A549 (cell line): ENCODE measurements at regions not wholly inside any gene's neighbourhood (a gene's known extent, or its start where the extent isn't known, plus 50 kb on each side); places are given as distances from the start of the nearest gene placed in this dataset.
"Not testable (repeated sequence)": the region's sequence is repeated elsewhere in the genome, so short reads cannot be mapped to it uniquely, and the experiment has no call there.

Source experiments
- ATAC-seq, 2 experiments: fragments of 200-7000 bp in 1 of 2; fragments of >200 bp in 1 of 2; cut with Nextera tagmentation in 1 of 2; cut with Tn5 transposase in 1 of 2; 3 replicates each; pipeline versions ENCODE4 v1.8.0 to v1.9.1; 2018 to 2020; ENCODE audit warnings: mild to moderate bottlenecking in 1 of 2, moderate library complexity in 1 of 2
- CTCF ChIA-PET: fragments of 300-600 bp; sonication (Branson Sonifier 250); formaldehyde crosslinking; extraction: SDS; loops from one replicate; lab custom pipeline; 2021; ENCODE audit warnings: antibody characterized with exemption, inconsistent platforms; lab: Yijun Ruan, JAX
- POLR2A ChIA-PET: fragments of 350-600 bp; formaldehyde crosslinking; extraction: SDS; loops from one replicate; lab custom pipeline; 2021; ENCODE audit warnings: antibody characterized with exemption, inconsistent platforms; lab: Yijun Ruan, JAX
- DNase-seq, 2 experiments: peaks; one replicate each; pipeline versions ENCODE4 v3.0.0 to v3.0.0-alpha.2; 2011 to 2016; ENCODE audit warnings: low read depth in 1 of 2, low spot score in 1 of 2
- FAIRE-seq: peaks from 2 replicates; lab custom pipeline; 2011; peaks lifted over from hg19 to GRCh38; lab: Jason Lieb, UNC
- H3K27ac ChIP-seq, 2 experiments: fragments of >200 bp; sonication (Bioruptor Twin); formaldehyde crosslinking; 3 replicates each; pipeline ENCODE4 v1.5.1; 2016 to 2017
- H3K4me1 ChIP-seq: fragments of >200 bp; sonication (Bioruptor Twin); formaldehyde crosslinking; 3 replicates; pipeline ENCODE4 v1.6.1; 2016
- H3K4me2 ChIP-seq: fragments of >200 bp; sonication (Bioruptor Twin); formaldehyde crosslinking; 3 replicates; pipeline ENCODE4 v1.6.1; 2016
- H3K4me3 ChIP-seq: fragments of >200 bp; sonication (Bioruptor Twin); formaldehyde crosslinking; 3 replicates; pipeline ENCODE4 v1.5.1; 2016
- H3K9me3 ChIP-seq: fragments of >200 bp; sonication (Bioruptor Twin); formaldehyde crosslinking; 3 replicates; pipeline ENCODE4 v1.6.1; 2016
- BHLHE40 ChIP-seq: IDR thresholded peaks from 2 replicates; pipeline ENCODE4 v1.6.1; 2012; ENCODE audit warnings: low read depth, low read length, inconsistent platforms
- CBX2 ChIP-seq: fragments of 200-600 bp; sonication (generic); IDR thresholded peaks from 2 replicates; pipeline ENCODE4 v1.6.1; 2016; ENCODE audit warnings: low read depth, mild to moderate bottlenecking, borderline replicate concordance
- CEBPB ChIP-seq, 2 experiments: fragments of >200 bp in 1 of 2; sonication (Bioruptor Twin) in 1 of 2; formaldehyde crosslinking in 1 of 2; IDR thresholded peaks; 2 replicates each; pipeline ENCODE4 v1.6.1; 2012 to 2016
- CHD2 ChIP-seq: fragments of 150-350 bp; IDR thresholded peaks from 2 replicates; pipeline ENCODE4 v1.6.1; 2014; ENCODE audit warnings: low read length; ENCODE audit not compliant: partially characterized antibody
- EHMT2 ChIP-seq: fragments of 200-600 bp; sonication (generic); IDR thresholded peaks from 2 replicates; pipeline ENCODE4 v1.6.1; 2016; ENCODE audit warnings: antibody characterized with exemption, low read depth, mild to moderate bottlenecking, moderate library complexity
- EP300 ChIP-seq, 2 experiments: fragments of >200 bp; sonication (Bioruptor Twin); formaldehyde crosslinking; IDR thresholded peaks; 2 replicates in 1 of 2; 3 replicates in 1 of 2; pipeline ENCODE4 v1.6.1; 2016 to 2017
- ESRRA ChIP-seq: fragments of 150-350 bp; IDR thresholded peaks from 2 replicates; pipeline ENCODE4 v1.6.1; 2014; ENCODE audit warnings: mild to moderate bottlenecking, low read length, borderline replicate concordance
- FOXS1 ChIP-seq: fragments of 250-450 bp; sonication (Bioruptor Pico); IDR thresholded peaks from 2 replicates; pipeline ENCODE4 v1.5.0; 2020; ENCODE audit warnings: mild to moderate bottlenecking, moderate library complexity
- HOXA7 ChIP-seq: fragments of 250-450 bp; sonication (Bioruptor Pico); IDR thresholded peaks from 2 replicates; pipeline ENCODE4 v1.5.0; 2020; ENCODE audit warnings: mild to moderate bottlenecking, moderate library complexity
- HOXB5 ChIP-seq: fragments of 250-450 bp; sonication (Bioruptor Pico); IDR thresholded peaks from 2 replicates; pipeline ENCODE4 v1.5.0; 2020; ENCODE audit warnings: mild to moderate bottlenecking, moderate library complexity
- JUNB ChIP-seq: fragments of >200 bp; sonication (Bioruptor Twin); formaldehyde crosslinking; IDR thresholded peaks from 2 replicates; pipeline ENCODE4 v1.6.1; 2016
- KDM1A ChIP-seq: fragments of 200-600 bp; sonication (generic); IDR thresholded peaks from 2 replicates; pipeline ENCODE4 v1.6.1; 2016; ENCODE audit warnings: low read depth, mild to moderate bottlenecking
- KDM5A ChIP-seq: fragments of 200-600 bp; sonication (generic); IDR thresholded peaks from 2 replicates; pipeline ENCODE4 v1.6.1; 2016; ENCODE audit warnings: antibody characterized with exemption, mild to moderate bottlenecking
- MAFK ChIP-seq: fragments of 450-650 bp; IDR thresholded peaks from 2 replicates; pipeline ENCODE4 v1.6.1; 2014; ENCODE audit not compliant: partially characterized antibody
- MAZ ChIP-seq: fragments of 150-350 bp; IDR thresholded peaks from 2 replicates; pipeline ENCODE4 v1.6.1; 2014; ENCODE audit warnings: antibody characterized with exemption, low read depth, low read length, borderline replicate concordance
- NFE2L2 ChIP-seq: fragments of 150-350 bp; conservative IDR thresholded peaks from 2 replicates; pipeline ENCODE4 v1.6.1; 2014; ENCODE audit warnings: low read length
- RCOR1 ChIP-seq: fragments of 150-350 bp; IDR thresholded peaks from 2 replicates; pipeline ENCODE4 v1.6.1; 2014; ENCODE audit warnings: antibody characterized with exemption, low read length, low read depth
- RNF2 ChIP-seq: fragments of 200-600 bp; sonication (generic); IDR thresholded peaks from 2 replicates; pipeline ENCODE4 v1.6.1; 2016; ENCODE audit warnings: low read depth, mild to moderate bottlenecking, antibody characterized with exemption, moderate library complexity, borderline replicate concordance
- ZC3H11A ChIP-seq: fragments of 450-650 bp; IDR thresholded peaks from 2 replicates; pipeline ENCODE4 v1.6.1; 2014; ENCODE audit warnings: antibody characterized with exemption, mild to moderate bottlenecking
- WGBS: methylation state at CpG from one replicate; pipeline ENCODE4 v1.1.6; 2017; ENCODE audit errors: missing lambda C conversion rate; 5-methylcytosine and 5-hydroxymethylcytosine counted together
- TF ChIP-seq, protein P1 (sequence below): IDR thresholded peaks from 2 replicates; pipeline ENCODE4 v1.6.1; 2012; ENCODE audit warnings: low read depth, borderline replicate concordance
- TF ChIP-seq, protein P2 (sequence below): IDR thresholded peaks from 2 replicates; pipeline ENCODE4 v1.6.1; 2012

DNA sequence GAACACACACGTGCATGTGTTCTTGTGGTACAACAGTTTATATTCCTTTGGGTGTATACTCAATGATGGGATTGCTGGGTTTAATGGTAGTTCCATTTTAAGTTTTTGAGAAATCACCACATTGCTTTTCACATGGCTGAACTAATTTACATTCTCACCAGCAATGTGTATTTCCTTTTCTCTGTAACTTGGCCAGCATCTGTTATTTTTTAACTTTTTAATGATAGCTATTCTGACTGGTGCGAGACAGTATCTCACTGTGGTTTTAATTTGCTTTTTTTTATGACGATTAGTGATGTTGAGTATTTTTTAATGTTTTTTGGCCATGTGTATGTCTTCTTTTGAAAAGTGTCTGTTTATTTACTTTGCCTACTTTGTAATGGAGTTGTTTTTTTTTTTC lies 256.6 kb downstream of the ZWINT start:
- WGBS, result 13% methylated on average over 3 of the region's 3 CpGs
- Histone ChIP-seq H3K4me3 (no peak overlapping the region), H3K4me1 (no peaks in the 10 kb centered on the region), H3K27ac (no peak overlapping the region), H3K4me2 (no peak overlapping the region), H3K9me3 (no peaks in the 10 kb centered on the region; the same call in 2 of the 3 replicates)
- TF ChIP-seq KDM1A (no peak), BHLHE40 (no peak), FOXS1 (CRISPR knock-in tag) (no peak), ZC3H11A (no peak)
- ChIA-PET POLR2A (no interaction called here), CTCF (no interaction called here)
- FAIRE-seq, result no peak
- no peak for ATAC-seq
- DNase-seq, result no peak

DNA sequence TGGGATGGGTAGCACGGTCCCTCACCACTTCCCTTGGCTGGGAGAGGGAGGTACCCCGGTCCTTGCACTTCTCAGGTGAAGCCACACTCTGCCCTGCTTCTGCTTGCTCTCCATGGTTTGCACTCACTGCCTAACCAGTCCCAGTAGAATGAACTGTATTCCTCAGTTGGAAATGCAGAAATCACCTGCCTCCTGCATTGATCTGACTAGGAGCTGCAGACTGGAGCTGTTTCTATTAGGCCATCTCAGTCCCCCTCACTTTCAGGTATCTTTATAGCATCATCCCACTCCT lies 264.9 kb downstream of the ZWINT start:
- Histone ChIP-seq H3K27ac (no peak overlapping the region), H3K9me3 (no peaks in the 10 kb centered on the region), H3K4me3 (no peak overlapping the region), H3K4me1 (no peaks in the 10 kb centered on the region), H3K4me2 (no peak overlapping the region)
- no peak for DNase-seq
- no peak for ATAC-seq
- no peak for FAIRE-seq
- 20% methylated on average over 1 of the region's 2 CpGs for WGBS
- CTCF ChIA-PET, result no interaction called here
- TF ChIP-seq NFE2L2 (no peak), HOXA7 (CRISPR knock-in tag) (no peak)
- POLR2A ChIA-PET, result no interaction called here

DNA sequence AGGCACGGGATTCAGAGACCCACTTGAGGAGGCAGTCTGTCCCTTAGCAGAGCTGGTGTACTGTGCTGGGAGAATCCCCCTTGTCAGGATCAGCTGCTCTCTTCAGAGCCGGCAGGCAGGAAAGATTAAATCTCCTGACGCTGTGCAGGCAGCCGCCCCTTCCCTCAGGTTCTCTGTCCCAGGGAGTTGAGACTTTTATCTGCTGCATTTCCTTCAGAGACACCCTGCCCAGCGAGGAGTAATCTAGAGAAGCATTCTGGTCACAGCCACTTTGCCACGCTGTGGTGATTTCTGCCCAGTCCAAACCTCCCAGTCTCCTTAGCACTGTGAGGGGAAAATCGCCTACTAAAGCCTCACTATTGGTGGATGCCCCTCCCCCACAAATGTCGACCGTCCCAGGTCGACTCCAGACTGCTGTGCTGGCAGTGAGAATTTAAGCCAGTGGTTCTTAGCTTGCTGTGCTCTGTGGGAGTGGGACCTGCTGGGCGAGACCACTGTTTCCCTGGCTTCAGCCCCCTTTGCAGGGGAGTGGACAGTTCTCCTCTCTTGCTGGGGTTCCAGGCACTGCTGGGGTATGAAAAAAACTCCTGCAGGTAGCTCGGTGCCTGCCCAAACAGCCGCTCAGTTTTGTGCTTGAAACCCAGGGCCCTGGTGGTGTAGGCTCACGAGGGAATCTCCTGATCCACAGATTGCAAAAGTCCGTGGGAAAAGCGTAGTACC lies 265.4 kb downstream of the ZWINT start:
- Histone ChIP-seq H3K4me3 (no peak overlapping the region), H3K4me1 (no peaks in the 10 kb centered on the region), H3K4me2 (no peak overlapping the region), H3K9me3 (no peaks in the 10 kb centered on the region), H3K27ac (no peak overlapping the region)
- CTCF ChIA-PET, result no interaction called here
- ATAC-seq, result no peak
- TF ChIP-seq CHD2 (no peak), MAFK (no peak), BHLHE40 (no peak), KDM1A (no peak), RCOR1 (no peak), KDM5A (no peak), CEBPB (IDR thresholded peaks at IDR 0.05) (no peak), HOXB5 (no peak), JUNB (no peak), EHMT2 (no peak), CBX2 (no peak), ESRRA (no peak), RNF2 (no peak), EP300 (IDR thresholded peaks at IDR 0.05) (no peak), MAZ (no peak)
- TF ChIP-seq, protein P1, sequence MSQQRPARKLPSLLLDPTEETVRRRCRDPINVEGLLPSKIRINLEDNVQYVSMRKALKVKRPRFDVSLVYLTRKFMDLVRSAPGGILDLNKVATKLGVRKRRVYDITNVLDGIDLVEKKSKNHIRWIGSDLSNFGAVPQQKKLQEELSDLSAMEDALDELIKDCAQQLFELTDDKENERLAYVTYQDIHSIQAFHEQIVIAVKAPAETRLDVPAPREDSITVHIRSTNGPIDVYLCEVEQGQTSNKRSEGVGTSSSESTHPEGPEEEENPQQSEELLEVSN, result no peak
- TF ChIP-seq, protein P2, sequence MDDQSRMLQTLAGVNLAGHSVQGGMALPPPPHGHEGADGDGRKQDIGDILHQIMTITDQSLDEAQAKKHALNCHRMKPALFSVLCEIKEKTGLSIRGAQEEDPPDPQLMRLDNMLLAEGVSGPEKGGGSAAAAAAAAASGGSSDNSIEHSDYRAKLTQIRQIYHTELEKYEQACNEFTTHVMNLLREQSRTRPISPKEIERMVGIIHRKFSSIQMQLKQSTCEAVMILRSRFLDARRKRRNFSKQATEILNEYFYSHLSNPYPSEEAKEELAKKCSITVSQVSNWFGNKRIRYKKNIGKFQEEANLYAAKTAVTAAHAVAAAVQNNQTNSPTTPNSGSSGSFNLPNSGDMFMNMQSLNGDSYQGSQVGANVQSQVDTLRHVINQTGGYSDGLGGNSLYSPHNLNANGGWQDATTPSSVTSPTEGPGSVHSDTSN, result no peak
- 13% methylated on average over 11 of the region's 16 CpGs for WGBS
- FAIRE-seq, result no peak
- DNase-seq, result no peak
- POLR2A ChIA-PET, result no interaction called here

DNA sequence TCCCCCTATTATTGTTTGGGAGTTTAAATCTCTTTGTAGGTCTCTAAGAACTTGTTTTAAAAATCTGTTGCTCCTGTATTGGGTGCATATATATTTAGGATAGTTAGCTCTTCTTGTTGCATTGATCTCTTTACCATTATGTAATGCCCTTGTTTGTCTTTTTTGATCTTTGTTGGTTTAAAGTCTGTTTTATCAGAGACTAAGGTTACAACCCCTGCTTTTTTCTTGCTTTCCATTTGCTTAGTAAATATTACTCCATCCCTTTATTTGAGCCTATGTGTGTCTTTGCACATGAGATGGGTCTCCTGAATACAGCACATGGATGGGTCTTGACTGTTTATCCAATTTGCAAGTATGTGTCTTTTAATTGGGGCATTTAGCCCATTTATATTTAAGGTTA lies 267.4 kb downstream of the ZWINT start:
- H3K27ac ChIP-seq, H3K4me2 ChIP-seq, POLR2A ChIA-PET, H3K9me3 ChIP-seq, H3K4me1 ChIP-seq, DNase-seq, FAIRE-seq, CTCF ChIA-PET, ATAC-seq, H3K4me3 ChIP-seq: not testable (repeated sequence)
